Muscle layer of duodenum (tissue), 2 donors: ENCODE measurements at regions not wholly inside any gene's neighbourhood (a gene's known extent, or its start where the extent isn't known, plus 50 kb on each side); places are given as distances from the start of the nearest gene placed in this dataset.

ENCODE experiments used
- H3K27ac ChIP-seq: one replicate; pipeline ENCODE4 v1.7.0; 2013; ENCODE audit warnings: mild to moderate bottlenecking, low read length
- H3K27me3 ChIP-seq: one replicate; pipeline ENCODE4 v1.7.0; 2013; ENCODE audit warnings: low read depth, mild to moderate bottlenecking, control low read depth, low read length
- H3K36me3 ChIP-seq, 2 donors: one replicate each; pipeline ENCODE4 v1.7.0; 2013; ENCODE audit warnings: low read length in 2 of 2, control low read depth in 1 of 2, mild to moderate bottlenecking in 1 of 2; ENCODE audit not compliant: insufficient read depth in 2 of 2, control insufficient read depth in 1 of 2
- H3K4me1 ChIP-seq, 2 donors: one replicate each; pipeline ENCODE4 v1.7.0; 2013; ENCODE audit warnings: low read length in 2 of 2, mild to moderate bottlenecking in 2 of 2, control low read depth in 1 of 2, moderate library complexity in 1 of 2; ENCODE audit not compliant: insufficient read depth in 2 of 2, control insufficient read depth in 1 of 2
- H3K4me3 ChIP-seq, 2 donors: one replicate each; pipeline ENCODE4 v1.7.0; 2013; ENCODE audit warnings: low read length in 2 of 2, low read depth in 1 of 2, mild to moderate bottlenecking in 1 of 2
- H3K9me3 ChIP-seq, 2 donors: one replicate each; pipeline ENCODE4 v1.7.0; 2013; ENCODE audit warnings: low read length in 2 of 2, control low read depth in 1 of 2, mild to moderate bottlenecking in 1 of 2; ENCODE audit not compliant: control insufficient read depth in 1 of 2
- donor health status: healthy.

GRCh38 chr16:59327894-59328293 is 593.8 kb upstream of the GOT2 start:
- Histone ChIP-seq H3K9me3 (no peaks in the 10 kb centered on the region), H3K27me3 (no peaks in the 10 kb centered on the region), H3K4me1 (no peaks in the 10 kb centered on the region), H3K36me3 (no peaks in the 10 kb centered on the region), H3K4me3 (no peak overlapping the region), H3K27ac (no peak overlapping the region)

- Histone ChIP-seq H3K27me3 (no peaks in the 10 kb centered on the region), H3K4me3 (no peak overlapping the region), H3K4me1 (no peaks in the 10 kb centered on the region), H3K9me3 (no peaks in the 10 kb centered on the region), H3K36me3 (no peaks in the 10 kb centered on the region), H3K27ac (no peak overlapping the region)
These were observed 592.8 kb upstream of the GOT2 start for GRCh38 chr16:59326955-59327354.

- H3K4me3 ChIP-seq: no peak overlapping the region
- H3K27me3 ChIP-seq: no peaks in the 10 kb centered on the region
- H3K4me1 ChIP-seq: no peaks in the 10 kb centered on the region
- H3K36me3 ChIP-seq: no peaks in the 10 kb centered on the region
- H3K27ac ChIP-seq: no peak overlapping the region
- H3K9me3 ChIP-seq: no peaks in the 10 kb centered on the region
These were observed 590.3 kb upstream of the GOT2 start for GRCh38 chr16:59324462-59324861.

GRCh38 chr16:59320657-59321056 is 586.5 kb upstream of the GOT2 start:
- no peaks in the 10 kb centered on the region for H3K27me3 ChIP-seq
- H3K4me1 ChIP-seq: no peaks in the 10 kb centered on the region
- no peak overlapping the region for H3K4me3 ChIP-seq
- no peaks in the 10 kb centered on the region for H3K9me3 ChIP-seq
- no peaks in the 10 kb centered on the region for H3K36me3 ChIP-seq
- H3K27ac ChIP-seq: no peak overlapping the region

GRCh38 chr16:59319871-59320270 is 585.8 kb upstream of the GOT2 start:
- Histone ChIP-seq H3K27me3 (no peaks in the 10 kb centered on the region), H3K9me3 (no peaks in the 10 kb centered on the region), H3K36me3 (no peaks in the 10 kb centered on the region), H3K27ac (no peak overlapping the region), H3K4me3 (no peak overlapping the region), H3K4me1 (no peaks in the 10 kb centered on the region)

GRCh38 chr16:59305850-59306249 is 571.7 kb upstream of the GOT2 start:
- no peak overlapping the region for H3K4me3 ChIP-seq
- H3K36me3 ChIP-seq: no peaks in the 10 kb centered on the region

GRCh38 chr16:59296888-59297287 is 562.8 kb upstream of the GOT2 start:
- H3K27ac ChIP-seq: no peak overlapping the region

More at GRCh38 chr16:59305850-59306249, 571.7 kb upstream of the GOT2 start:
- Histone ChIP-seq H3K27ac (no peak overlapping the region), H3K4me1 (no peaks in the 10 kb centered on the region), H3K27me3 (no peaks in the 10 kb centered on the region), H3K9me3 (peaks cover 0 to 2% of the 10 kb centered on the region in 2 donors)

GRCh38 chr16:59295993-59296736 is 562.0 kb upstream of the GOT2 start:
- no peaks in the 10 kb centered on the region for H3K36me3 ChIP-seq
- H3K4me1 ChIP-seq: no peaks in the 10 kb centered on the region
- no peak overlapping the region for H3K4me3 ChIP-seq
- no peak overlapping the region for H3K27ac ChIP-seq
- no peaks in the 10 kb centered on the region for H3K27me3 ChIP-seq
- H3K9me3 ChIP-seq: no peaks in the 10 kb centered on the region

More at GRCh38 chr16:59296888-59297287, 562.8 kb upstream of the GOT2 start:
- H3K4me3 ChIP-seq: no peak overlapping the region
- no peaks in the 10 kb centered on the region for H3K36me3 ChIP-seq
- no peaks in the 10 kb centered on the region for H3K4me1 ChIP-seq
- no peaks in the 10 kb centered on the region for H3K27me3 ChIP-seq
- no peaks in the 10 kb centered on the region for H3K9me3 ChIP-seq

- H3K27ac ChIP-seq: no peak overlapping the region
These were observed 561.4 kb upstream of the GOT2 start for GRCh38 chr16:59295474-59295873.

GRCh38 chr16:59290718-59291117 is 556.6 kb upstream of the GOT2 start:
- Histone ChIP-seq H3K9me3 (no peaks in the 10 kb centered on the region), H3K27me3 (no peaks in the 10 kb centered on the region), H3K4me1 (no peaks in the 10 kb centered on the region), H3K36me3 (no peaks in the 10 kb centered on the region), H3K4me3 (no peak overlapping the region), H3K27ac (no peak overlapping the region)

More at GRCh38 chr16:59295474-59295873, 561.4 kb upstream of the GOT2 start:
- Histone ChIP-seq H3K4me3 (no peak overlapping the region), H3K27me3 (no peaks in the 10 kb centered on the region), H3K4me1 (no peaks in the 10 kb centered on the region), H3K9me3 (no peaks in the 10 kb centered on the region), H3K36me3 (no peaks in the 10 kb centered on the region)

- Histone ChIP-seq H3K27ac (no peak overlapping the region), H3K9me3 (peaks cover 0 to 13% of the 10 kb centered on the region in 2 donors), H3K4me1 (no peaks in the 10 kb centered on the region), H3K36me3 (no peaks in the 10 kb centered on the region), H3K4me3 (no peak overlapping the region), H3K27me3 (no peaks in the 10 kb centered on the region)
These were observed 555.0 kb upstream of the GOT2 start for GRCh38 chr16:59289151-59289550.

GRCh38 chr16:59274141-59274540 is 540.0 kb upstream of the GOT2 start:
- no peaks in the 10 kb centered on the region for H3K4me1 ChIP-seq
- peaks cover 0 to 2% of the 10 kb centered on the region in 2 donors for H3K9me3 ChIP-seq
- no peak overlapping the region for H3K4me3 ChIP-seq
- H3K27me3 ChIP-seq: no peaks in the 10 kb centered on the region
- H3K27ac ChIP-seq: no peak overlapping the region
- H3K36me3 ChIP-seq: no peaks in the 10 kb centered on the region
